Mucosa of gallbladder (tissue), 1 donor: ENCODE measurements at regions not wholly inside any gene's neighbourhood (a gene's known extent, or its start where the extent isn't known, plus 50 kb on each side); places are given as distances from the start of the nearest gene placed in this dataset.
"Not testable (repeated sequence)": the region's sequence is repeated elsewhere in the genome, so short reads cannot be mapped to it uniquely, and the experiment has no call there.

Source experiments
- DNase-seq: peaks from one replicate; pipeline ENCODE4 v3.0.0-alpha.2; 2020; ENCODE audit warnings: low spot score
- donor health status: DM: no; HTN: no; CAD: no.

DNA sequence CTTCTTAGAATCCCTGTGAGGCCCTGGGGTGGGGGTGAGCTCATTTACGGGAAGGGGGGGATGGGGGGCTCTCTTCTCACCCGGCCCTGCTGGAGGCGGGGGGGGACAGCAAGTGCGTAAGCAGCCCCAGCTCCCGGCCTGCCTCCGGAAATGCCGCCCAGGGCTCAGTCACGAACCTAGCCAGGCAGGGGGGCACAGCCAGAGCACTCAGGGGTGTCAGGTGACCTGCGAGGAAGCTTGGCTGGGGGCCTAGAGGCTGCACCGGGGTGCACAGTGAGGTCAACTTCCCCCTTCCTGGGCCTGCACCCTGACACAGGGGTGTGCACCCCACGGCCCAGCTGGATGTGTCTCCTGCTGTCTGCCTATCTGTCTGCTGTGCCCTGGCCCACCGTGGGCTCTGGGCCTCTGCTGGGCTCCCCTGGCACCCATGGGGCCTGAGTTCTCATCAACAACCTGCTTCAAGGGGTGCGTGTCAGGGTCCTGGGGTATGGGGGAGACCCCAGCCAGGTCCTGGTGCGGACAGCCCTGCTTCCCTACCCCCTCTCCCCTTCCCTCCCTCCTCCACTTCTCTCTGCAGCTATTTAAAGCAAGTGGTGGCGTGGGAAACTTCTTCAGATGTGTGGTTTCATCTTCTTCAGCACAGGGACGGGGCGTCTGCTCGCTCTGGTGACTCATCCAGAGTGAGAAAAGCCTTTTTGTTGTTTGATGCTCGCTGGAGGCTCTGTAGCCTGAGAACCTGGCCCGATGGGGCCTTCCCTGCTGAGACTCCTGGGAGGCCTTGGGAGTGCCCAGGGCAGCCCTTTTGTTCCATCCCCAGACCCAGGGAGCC, 92.5 kb upstream of the RUNX3 start:
- peak; percentile 82 for DNase-seq

- no peak for DNase-seq
Measured at GRCh38 chr1:25021591-25022215, 91.6 kb upstream of the RUNX3 start.

DNA sequence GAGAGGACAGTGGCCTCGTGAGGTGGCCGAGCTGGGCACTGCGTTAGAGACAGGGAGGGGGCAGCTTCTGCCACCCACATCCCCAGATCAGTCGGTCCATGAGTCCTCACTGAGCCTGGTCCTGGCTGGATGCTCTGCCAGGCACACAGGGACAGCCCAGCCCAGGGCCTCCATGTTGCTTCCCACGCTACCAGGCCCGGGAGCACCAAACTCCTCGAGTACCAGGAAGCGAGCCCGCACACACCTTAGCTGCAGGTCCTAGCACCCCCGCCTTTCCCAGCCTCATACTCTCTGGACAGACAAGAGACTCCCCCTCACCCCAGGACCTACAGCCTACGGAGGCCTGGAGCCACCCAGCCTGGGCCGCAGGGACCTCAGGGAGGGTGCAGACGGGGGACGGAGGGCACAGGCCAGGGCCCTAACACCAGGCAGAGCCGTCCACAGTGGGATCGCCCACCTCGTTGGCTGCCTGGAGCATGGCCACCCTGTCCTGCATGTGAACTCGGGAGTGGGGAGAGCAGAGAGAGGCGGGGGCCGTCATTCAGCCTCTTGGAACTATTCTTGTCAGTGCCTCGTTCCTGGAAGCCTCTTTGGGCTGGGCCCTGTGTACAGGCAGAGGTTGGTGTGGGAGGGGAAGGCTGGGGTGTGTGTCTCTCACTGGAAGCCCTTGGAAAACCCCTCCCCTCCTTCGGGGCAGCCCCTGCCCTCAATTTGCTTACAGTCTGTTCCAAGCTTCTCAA, 90.9 kb upstream of the RUNX3 start:
- DNase-seq: no peak

DNA sequence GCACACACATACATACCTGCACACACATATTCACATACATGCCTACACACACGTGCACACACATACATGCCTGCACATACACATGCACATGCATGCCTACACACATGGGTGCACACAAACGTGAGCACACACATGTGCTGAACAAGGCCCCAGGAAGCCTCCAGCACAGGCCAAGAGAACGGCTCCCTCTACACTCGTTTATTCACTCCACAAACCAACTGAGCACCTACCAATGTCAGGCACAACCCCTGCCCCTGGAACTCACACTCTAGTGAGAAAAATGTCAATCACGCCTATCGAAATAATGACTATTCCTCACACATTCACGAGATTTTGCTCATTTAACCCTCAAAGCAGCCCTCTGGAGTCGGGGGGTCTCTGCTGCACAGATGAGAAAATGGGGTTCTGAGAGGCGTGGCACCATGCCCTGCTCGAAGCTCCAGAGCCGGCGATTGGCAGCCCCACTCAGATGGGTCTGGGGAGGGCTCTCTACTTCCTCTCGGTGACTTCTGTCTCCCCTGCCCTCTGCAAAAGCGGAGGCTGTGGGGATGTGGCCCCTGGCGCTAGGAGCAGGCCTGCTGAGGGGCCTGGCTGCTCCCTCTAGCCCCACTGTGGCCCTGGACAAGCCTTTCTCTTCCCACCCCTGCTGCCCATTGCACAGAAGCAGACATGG, 90.2 kb upstream of the RUNX3 start:
- DNase-seq: no peak

DNA sequence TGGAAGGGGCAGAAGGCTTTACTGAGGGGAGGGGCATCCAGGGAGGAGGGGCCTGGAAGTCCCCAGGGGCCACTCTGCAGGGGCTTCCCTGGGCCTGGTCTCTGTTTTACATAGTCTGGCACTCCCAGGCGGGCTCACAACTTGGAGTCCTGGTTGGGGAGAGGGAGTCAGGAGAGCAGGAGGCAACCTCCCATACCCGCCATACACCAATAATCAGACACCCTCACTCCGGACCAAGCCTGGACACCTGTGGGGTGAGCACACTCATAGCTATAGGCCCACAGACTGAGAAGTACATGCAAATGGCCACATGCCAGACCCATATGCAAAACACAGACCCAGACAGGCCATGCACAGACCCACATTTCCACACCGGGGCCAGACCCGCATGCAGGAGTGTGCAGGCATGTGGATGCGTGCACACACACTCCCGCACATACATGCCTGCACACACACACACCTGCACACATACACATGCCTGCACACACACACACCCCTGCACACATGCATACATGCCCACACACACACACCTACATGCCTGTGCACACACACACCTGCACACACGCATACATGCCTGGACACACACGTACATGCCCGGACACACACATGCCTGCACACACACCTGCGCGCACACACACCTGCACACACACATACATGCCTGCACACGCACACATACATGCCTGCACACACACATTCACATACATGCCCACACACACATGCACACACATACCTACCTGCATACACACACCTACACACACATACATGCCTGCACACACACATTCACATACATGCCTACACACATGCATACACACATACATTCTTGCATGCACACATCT, 89.5 kb upstream of the RUNX3 start:
- no peak for DNase-seq

GRCh38 chr1:25018943-25019336, 88.9 kb upstream of the RUNX3 start:
- DNase-seq: no peak

GRCh38 chr1:25018110-25018735, 88.1 kb upstream of the RUNX3 start:
- DNase-seq: no peak

- DNase-seq: no peak
Measured at GRCh38 chr1:25017436-25018109, 87.5 kb upstream of the RUNX3 start.

DNA sequence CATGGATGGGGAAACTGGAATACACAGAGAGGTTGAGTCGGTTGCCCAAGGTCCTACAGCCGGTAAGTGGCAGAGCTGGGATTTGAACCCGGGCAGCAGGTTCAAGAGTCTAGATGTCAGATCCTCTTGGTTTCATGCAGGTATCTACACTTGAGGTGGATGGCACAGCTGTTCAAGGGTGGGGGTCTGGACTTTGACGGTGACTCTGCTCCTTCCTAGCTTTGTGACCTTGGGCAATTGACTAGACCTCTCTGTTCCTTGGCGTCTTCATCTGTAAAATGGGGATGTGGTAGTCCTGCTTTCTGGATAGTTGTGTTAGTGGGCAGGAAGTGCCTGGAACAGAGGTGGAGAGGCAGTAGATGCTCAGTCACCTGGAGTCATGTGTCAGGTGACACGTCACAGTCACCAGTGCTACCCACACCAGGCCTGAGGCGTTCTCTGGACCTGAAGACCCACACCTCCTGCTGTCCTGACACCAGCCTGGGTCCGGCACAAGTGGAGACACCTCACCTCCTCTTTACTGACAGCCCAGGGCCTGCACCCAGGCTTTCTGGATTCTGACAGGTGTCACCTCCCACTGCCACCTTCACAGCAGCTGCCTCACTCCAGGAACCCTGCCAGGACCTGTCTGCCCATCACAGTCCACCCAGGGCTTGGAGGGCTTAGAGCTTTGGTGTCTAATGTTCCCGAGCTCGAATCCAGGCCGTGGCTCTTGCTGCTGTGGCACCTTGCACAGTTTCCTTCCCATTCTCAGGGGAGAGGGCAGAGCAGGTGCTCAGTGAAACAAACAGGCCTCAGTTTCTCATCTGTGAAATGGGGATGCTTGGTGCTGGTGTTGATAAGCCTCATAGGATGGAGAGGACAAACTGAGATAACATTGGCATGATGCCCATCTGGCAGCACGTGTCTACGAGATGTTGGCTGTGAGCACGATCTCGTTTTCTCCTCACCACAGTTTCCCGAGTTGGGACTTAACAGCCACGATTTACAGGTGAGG, 83.2 kb upstream of the RUNX3 start:
- DNase-seq: no peak

- DNase-seq: no peak
Measured at GRCh38 chr1:25011943-25012638, 82.0 kb upstream of the RUNX3 start.

DNA sequence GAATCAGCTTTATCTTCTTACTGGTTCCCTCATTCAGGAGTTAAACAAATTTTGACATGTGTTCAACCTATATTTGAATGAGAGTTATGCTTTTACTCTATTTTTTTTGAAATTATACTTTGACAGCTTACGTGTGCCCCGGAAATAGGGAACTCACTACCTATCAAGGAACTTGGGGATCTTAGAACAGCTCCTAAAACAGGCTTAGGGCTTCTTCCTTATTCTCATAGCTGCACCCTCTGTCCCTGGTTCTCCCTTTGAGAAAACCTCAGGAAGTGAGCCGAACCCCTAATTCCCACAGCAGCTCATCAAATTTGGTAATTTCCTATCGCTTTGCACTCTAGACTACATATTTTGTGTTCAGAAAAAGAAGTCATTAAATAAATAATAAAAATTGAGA, 81.2 kb upstream of the RUNX3 start:
- DNase-seq: no peak

GRCh38 chr1:25009671-25010262, 79.7 kb upstream of the RUNX3 start:
- DNase-seq: no peak

DNA sequence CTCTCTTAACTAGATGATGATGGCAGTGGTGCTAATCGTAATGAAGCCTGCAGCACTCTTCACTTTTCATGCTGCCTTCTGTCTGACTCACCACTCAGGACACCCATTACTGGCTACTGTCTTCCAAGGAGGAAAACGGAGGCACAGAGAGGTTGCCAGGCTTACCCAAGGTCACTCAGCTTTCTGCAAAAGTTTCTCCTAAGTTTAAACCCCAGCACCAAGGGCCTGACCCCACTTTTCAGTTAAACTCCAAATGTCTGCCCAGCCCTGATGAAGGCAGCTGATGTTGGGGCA, 78.1 kb upstream of the RUNX3 start:
- DNase-seq: no peak

DNA sequence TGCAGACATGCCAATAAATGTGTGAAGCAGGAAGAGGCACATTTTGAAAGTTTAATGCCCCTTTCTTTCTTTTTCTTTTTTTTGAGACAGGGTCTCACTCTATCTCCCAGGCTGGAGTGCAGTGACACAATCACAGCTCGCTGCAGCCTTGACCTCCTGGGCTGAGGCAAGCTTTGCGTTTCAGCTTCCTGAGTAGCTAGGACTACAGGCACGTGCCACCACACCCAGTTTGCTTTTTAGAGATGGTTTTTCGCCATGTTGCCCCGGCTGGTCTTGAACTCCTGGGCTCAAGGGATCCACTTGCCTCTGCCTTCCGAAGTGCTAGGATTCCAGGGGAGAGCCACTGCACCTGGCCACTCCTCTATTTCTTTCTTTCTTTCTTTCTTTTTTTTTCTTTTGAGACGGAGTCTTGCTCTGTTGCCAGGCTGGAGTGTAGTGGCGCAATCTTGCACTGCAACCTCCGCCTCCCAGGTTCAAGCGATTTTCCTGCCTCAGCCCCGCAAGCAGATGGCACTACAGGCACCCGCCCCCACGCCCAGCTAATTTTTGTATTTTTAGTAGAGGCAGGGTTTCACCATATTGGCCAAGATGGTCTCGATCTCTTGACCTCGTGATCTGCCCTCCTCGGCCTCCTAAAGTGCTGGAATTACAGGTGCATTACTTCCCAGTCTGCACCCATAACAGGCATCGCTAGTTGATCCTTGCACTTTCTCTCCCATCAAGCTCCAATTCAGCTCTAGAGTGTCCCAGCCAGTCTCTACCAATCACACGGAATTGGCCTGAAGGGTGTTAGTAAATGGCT, 77.5 kb upstream of the RUNX3 start:
- DNase-seq: not testable (repeated sequence)

GRCh38 chr1:25006770-25007169, 76.7 kb upstream of the RUNX3 start:
- peak; percentile 31 for DNase-seq

DNA sequence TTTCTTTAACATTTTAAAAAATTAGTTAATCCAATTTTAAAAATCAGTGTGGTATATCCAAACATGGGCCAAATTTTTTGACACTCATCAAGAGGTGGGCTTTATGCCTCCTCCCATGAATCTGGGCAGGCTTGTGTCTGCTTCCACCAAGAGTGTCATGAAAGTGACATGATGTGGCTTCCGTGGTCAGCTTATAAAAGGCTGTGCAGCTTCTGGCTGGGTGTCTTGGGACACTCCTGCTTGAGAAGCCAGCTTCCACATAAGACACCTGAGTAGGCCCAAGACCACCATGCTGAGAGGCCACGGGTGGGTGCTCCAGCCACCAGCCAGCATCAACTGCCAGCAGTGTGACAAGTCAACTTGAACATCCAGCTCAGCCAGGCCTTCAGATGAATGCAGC, 74.3 kb upstream of the RUNX3 start:
- no peak for DNase-seq

- DNase-seq: no peak
Measured at GRCh38 chr1:25003457-25004190, 73.5 kb upstream of the RUNX3 start.
